K562 (cell line): ENCODE measurements at regions not wholly inside any gene's neighbourhood (a gene's known extent, or its start where the extent isn't known, plus 50 kb on each side); places are given as distances from the start of the nearest gene placed in this dataset.

ENCODE experiments used
- ARHGAP35 ChIP-seq: fragments of 450-650 bp; IDR thresholded peaks from 2 replicates; pipeline ENCODE4 v1.6.1; 2018; ENCODE audit not compliant: partially characterized antibody
- CAMTA2 ChIP-seq: fragments of 250-450 bp; sonication (Bioruptor Pico); conservative IDR thresholded peaks from 2 replicates; pipeline ENCODE4 v1.5.1; 2022
- CTCF ChIP-seq, 3 experiments: IDR thresholded peaks in 2 of 3; conservative IDR thresholded peaks in 1 of 3; 2 replicates each; pipeline ENCODE4 v1.5.1; 2011 to 2012; ENCODE audit warnings: low read length in 3 of 3, mild to moderate bottlenecking in 3 of 3, control low read depth in 2 of 3, improper control_type of control experiment in 1 of 3, inconsistent platforms in 1 of 3, low read depth in 1 of 3, mixed read lengths in 1 of 3, moderate library complexity in 1 of 3; ENCODE audit not compliant: insufficient read depth in 2 of 3
- FOXJ2 ChIP-seq: fragments of 200-800 bp; sonication (Bioruptor generic); IDR thresholded peaks from 2 replicates; pipeline ENCODE4 v1.6.1; 2016; ENCODE audit warnings: missing genetic modification characterization, missing compliant biosample characterization
- HDGF ChIP-seq: fragments of 450-650 bp; IDR thresholded peaks from 2 replicates; pipeline ENCODE4 v1.6.1; 2016
- HEY1 ChIP-seq: fragments of 250-450 bp; sonication (Bioruptor Pico); IDR thresholded peaks from 2 replicates; pipeline ENCODE4 v1.5.0; 2020; ENCODE audit warnings: mild to moderate bottlenecking, moderate library complexity, borderline replicate concordance
- HNRNPL ChIP-seq: fragments of 200-400 bp; formaldehyde crosslinking; IDR thresholded peaks from 2 replicates; pipeline ENCODE4 v1.6.1; 2017; ENCODE audit warnings: low read depth, mild to moderate bottlenecking, low read length
- NR2C1 ChIP-seq, 2 experiments: fragments of 450-650 bp; IDR thresholded peaks; 2 replicates each; pipeline ENCODE4 v1.6.1; 2017; ENCODE audit warnings: mild to moderate bottlenecking in 2 of 2, antibody characterized with exemption in 1 of 2, inconsistent platforms in 1 of 2, missing compliant biosample characterization in 1 of 2, missing genetic modification characterization in 1 of 2
- NR2C2 ChIP-seq, 2 experiments: fragments of 200-800 bp in 1 of 2; sonication (Bioruptor generic) in 1 of 2; sonication (generic) in 1 of 2; formaldehyde crosslinking in 1 of 2; IDR thresholded peaks; 2 replicates each; pipeline versions ENCODE4 v1.6.1 to v1.8.0; 2016 to 2022; ENCODE audit warnings: mild to moderate bottlenecking in 1 of 2, missing compliant biosample characterization in 1 of 2, missing genetic modification characterization in 1 of 2, missing genetic modification reagents in 1 of 2
- NRF1 ChIP-seq, 2 experiments: fragments of 450-650 bp; IDR thresholded peaks in 1 of 2; conservative IDR thresholded peaks in 1 of 2; 2 replicates each; pipeline ENCODE4 v1.6.1; 2014; ENCODE audit warnings: mild to moderate bottlenecking in 2 of 2
- RUNX1 ChIP-seq: sonication (generic); IDR thresholded peaks from 2 replicates; pipeline ENCODE4 v1.6.1; 2016; ENCODE audit warnings: antibody characterized with exemption, low read depth
- SREBF1 ChIP-seq: fragments of 150-350 bp; IDR thresholded peaks from 2 replicates; pipeline ENCODE4 v1.6.1; 2014; ENCODE audit warnings: antibody characterized with exemption, low read depth, low read length, borderline replicate concordance
- STAT5B ChIP-seq: fragments of 250-450 bp; sonication (Bioruptor Pico); IDR thresholded peaks from 2 replicates; pipeline ENCODE4 v1.8.0; 2021; ENCODE audit warnings: mild to moderate bottlenecking, inconsistent platforms
- ZNF134 ChIP-seq: fragments of 250-450 bp; sonication (Bioruptor Pico); conservative IDR thresholded peaks from 2 replicates; pipeline ENCODE4 v1.4.0; 2020
- ZNF24 ChIP-seq: fragments of 450-650 bp; IDR thresholded peaks from 2 replicates; pipeline ENCODE4 v1.6.1; 2016
- ZNF274 ChIP-seq: IDR thresholded peaks from 2 replicates; pipeline ENCODE4 v1.6.1; 2011; ENCODE audit warnings: low read depth, mild to moderate bottlenecking, low read length, moderate library complexity, borderline replicate concordance
- ZNF316 ChIP-seq: fragments of 450-650 bp; IDR thresholded peaks from 2 replicates; pipeline ENCODE4 v1.6.1; 2016
- ZNF347 ChIP-seq: fragments of 450-650 bp; formaldehyde crosslinking; IDR thresholded peaks from 2 replicates; pipeline ENCODE4 v1.4.0; 2020; ENCODE audit warnings: low read depth, mild to moderate bottlenecking, moderate library complexity
- TF ChIP-seq, protein P1 (sequence below), 3 experiments: fragments of 200-800 bp in 1 of 3; sonication (Bioruptor generic) in 1 of 3; sonication (generic) in 1 of 3; formaldehyde crosslinking in 1 of 3; IDR thresholded peaks; 2 replicates each; pipeline versions ENCODE4 v1.6.1 to v1.8.0; 2016 to 2022; ENCODE audit warnings: mild to moderate bottlenecking in 2 of 3, missing compliant biosample characterization in 2 of 3, missing genetic modification characterization in 2 of 3, missing genetic modification reagents in 1 of 3
- TF ChIP-seq, protein P2 (sequence below): fragments of 450-650 bp; IDR thresholded peaks from 2 replicates; pipeline ENCODE4 v1.6.1; 2017; ENCODE audit warnings: antibody characterized with exemption, mild to moderate bottlenecking

DNA sequence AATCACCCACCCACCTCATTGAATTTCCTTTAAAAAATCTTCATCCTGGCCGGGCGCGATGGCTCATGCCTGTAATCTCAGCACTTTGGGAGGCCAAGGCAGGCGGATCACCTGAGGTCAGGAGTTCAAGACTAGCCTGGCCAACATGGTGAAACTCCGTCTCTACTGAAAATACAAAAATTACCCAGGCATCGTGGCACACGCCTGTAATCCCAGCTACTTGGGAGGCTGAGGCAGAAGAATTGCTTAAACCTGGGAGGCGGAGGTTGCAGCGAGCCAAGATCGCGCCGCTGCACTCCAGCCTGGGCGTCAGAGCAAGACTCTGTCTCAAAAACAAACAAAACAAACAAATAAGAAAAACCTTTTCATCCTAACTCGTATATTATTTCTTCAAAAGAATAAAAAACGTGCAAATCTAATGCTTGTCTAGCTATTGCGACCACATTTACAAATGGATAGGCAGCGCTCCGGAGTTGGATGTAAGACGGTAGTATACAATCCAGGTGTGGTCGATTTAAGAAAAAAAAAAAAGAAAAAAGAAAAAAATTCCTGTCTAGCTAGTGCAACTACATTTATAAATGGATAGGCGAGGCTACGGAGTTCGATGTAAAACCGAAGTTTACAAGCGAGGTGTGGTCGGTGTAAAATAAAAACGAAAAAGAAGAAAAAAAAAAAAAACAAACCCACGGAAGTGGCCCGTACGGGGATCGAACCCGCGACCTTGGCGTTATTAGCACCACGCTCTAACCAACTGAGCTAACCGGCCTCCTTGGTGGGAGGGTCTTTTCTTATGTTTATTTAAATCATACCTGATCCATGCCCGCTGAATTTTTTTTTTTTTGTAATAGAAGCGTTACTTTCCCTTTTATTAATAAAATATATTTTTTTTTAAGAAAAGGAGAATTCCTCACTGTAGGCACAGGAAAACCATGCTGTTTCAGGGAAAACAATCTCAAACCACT lies 70.7 kb upstream of the PRSS16 start (continued):
- no peak for TF ChIP-seq STAT5B (CRISPR knock-in tag)
- no peak for TF ChIP-seq RUNX1
- no peak for TF ChIP-seq CAMTA2 (CRISPR knock-in tag)
- TF ChIP-seq HDGF, result 0 out of 2 replicates have a peak, but pooled peaks have one; percentile 53
- TF ChIP-seq, protein P1, sequence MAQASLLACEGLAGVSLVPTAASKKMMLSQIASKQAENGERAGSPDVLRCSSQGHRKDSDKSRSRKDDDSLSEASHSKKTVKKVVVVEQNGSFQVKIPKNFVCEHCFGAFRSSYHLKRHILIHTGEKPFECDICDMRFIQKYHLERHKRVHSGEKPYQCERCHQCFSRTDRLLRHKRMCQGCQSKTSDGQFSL (CRISPR knock-in tag; IDR thresholded peaks at IDR 0.05), result no peak
- TF ChIP-seq, protein P1 (tag; IDR thresholded peaks at IDR 0.05), result no peak
- no peak for TF ChIP-seq ZNF134 (CRISPR knock-in tag)
- TF ChIP-seq ZNF274, result 0 out of 2 replicates have a peak, but pooled peaks have one; percentile 64
- no peak for TF ChIP-seq HEY1
- TF ChIP-seq ZNF347 (CRISPR knock-in tag), result no peak
- TF ChIP-seq SREBF1, result no peak
- no peak for TF ChIP-seq HNRNPL
- peak; percentile 7; the same call in 1 of the 2 replicates for TF ChIP-seq ZNF316
- no peak; a peak in 1 of 4 replicates for TF ChIP-seq NRF1 (conservative IDR thresholded peaks at IDR 0.05 in 1 of 2, IDR thresholded peaks at IDR 0.05 in 1 of 2)
- TF ChIP-seq FOXJ2 (tag), result peak; percentile 79
- no peak for TF ChIP-seq ZNF24
- TF ChIP-seq, protein P2, sequence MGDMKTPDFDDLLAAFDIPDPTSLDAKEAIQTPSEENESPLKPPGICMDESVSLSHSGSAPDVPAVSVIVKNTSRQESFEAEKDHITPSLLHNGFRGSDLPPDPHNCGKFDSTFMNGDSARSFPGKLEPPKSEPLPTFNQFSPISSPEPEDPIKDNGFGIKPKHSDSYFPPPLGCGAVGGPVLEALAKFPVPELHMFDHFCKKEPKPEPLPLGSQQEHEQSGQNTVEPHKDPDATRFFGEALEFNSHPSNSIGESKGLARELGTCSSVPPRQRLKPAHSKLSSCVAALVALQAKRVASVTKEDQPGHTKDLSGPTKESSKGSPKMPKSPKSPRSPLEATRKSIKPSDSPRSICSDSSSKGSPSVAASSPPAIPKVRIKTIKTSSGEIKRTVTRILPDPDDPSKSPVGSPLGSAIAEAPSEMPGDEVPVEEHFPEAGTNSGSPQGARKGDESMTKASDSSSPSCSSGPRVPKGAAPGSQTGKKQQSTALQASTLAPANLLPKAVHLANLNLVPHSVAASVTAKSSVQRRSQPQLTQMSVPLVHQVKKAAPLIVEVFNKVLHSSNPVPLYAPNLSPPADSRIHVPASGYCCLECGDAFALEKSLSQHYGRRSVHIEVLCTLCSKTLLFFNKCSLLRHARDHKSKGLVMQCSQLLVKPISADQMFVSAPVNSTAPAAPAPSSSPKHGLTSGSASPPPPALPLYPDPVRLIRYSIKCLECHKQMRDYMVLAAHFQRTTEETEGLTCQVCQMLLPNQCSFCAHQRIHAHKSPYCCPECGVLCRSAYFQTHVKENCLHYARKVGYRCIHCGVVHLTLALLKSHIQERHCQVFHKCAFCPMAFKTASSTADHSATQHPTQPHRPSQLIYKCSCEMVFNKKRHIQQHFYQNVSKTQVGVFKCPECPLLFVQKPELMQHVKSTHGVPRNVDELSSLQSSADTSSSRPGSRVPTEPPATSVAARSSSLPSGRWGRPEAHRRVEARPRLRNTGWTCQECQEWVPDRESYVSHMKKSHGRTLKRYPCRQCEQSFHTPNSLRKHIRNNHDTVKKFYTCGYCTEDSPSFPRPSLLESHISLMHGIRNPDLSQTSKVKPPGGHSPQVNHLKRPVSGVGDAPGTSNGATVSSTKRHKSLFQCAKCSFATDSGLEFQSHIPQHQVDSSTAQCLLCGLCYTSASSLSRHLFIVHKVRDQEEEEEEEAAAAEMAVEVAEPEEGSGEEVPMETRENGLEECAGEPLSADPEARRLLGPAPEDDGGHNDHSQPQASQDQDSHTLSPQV, result peak; percentile 21; the same call in 1 of the 2 replicates
- TF ChIP-seq NR2C2 (CRISPR knock-in tag; IDR thresholded peaks at IDR 0.05), result no peak
- peak; percentile 76 for TF ChIP-seq NR2C2 (tag; IDR thresholded peaks at IDR 0.05)
- peak; percentile 30; the same call in 1 of the 2 replicates for TF ChIP-seq NR2C1 (IDR thresholded peaks at IDR 0.05)
- TF ChIP-seq NR2C1 (tag; IDR thresholded peaks at IDR 0.05), result peak; percentile 27; the same call in 1 of the 2 replicates
- 0 out of 6 replicates have a peak, but pooled peaks of 1 of the 3 experiments have one; percentile 6 for TF ChIP-seq CTCF (IDR thresholded peaks at IDR 0.05 in 2 of 3, conservative IDR thresholded peaks at IDR 0.05 in 1 of 3; ENCODE audit: insufficient read depth in 2 of 3, low read depth in 1 of 3, low read length in 3 of 3)
- TF ChIP-seq ARHGAP35, result no peak
